Muscle layer of colon (tissue), 2 donors: ENCODE measurements at regions not wholly inside any gene's neighbourhood (a gene's known extent, or its start where the extent isn't known, plus 50 kb on each side); places are given as distances from the start of the nearest gene placed in this dataset.

Source experiments
- H3K27ac ChIP-seq: one replicate; pipeline ENCODE4 v1.7.0; 2013; ENCODE audit warnings: low read depth, mild to moderate bottlenecking, low read length, moderate library complexity
- H3K27me3 ChIP-seq, 2 donors: one replicate each; pipeline ENCODE4 v1.7.0; 2013; ENCODE audit warnings: low read length in 2 of 2, mild to moderate bottlenecking in 2 of 2; ENCODE audit not compliant: insufficient read depth in 2 of 2, control insufficient read depth in 1 of 2
- H3K36me3 ChIP-seq: one replicate; pipeline ENCODE4 v1.7.0; 2013; ENCODE audit warnings: mild to moderate bottlenecking, low read length; ENCODE audit not compliant: insufficient read depth
- H3K4me1 ChIP-seq: one replicate; pipeline ENCODE4 v1.7.0; 2013; ENCODE audit warnings: mild to moderate bottlenecking, low read length; ENCODE audit not compliant: insufficient read depth
- H3K4me3 ChIP-seq, 2 donors: one replicate each; pipeline ENCODE4 v1.7.0; 2013; ENCODE audit warnings: low read length in 2 of 2, low read depth in 1 of 2, mild to moderate bottlenecking in 1 of 2, moderate library complexity in 1 of 2
- H3K9ac ChIP-seq: one replicate; pipeline ENCODE4 v1.7.0; 2013; ENCODE audit warnings: low read length
- H3K9me3 ChIP-seq: one replicate; pipeline ENCODE4 v1.7.0; 2013; ENCODE audit warnings: mild to moderate bottlenecking, low read length
- donor health status: abdominal sarcoma.
- donor health status: Adenocarcinoma of cecum.

DNA sequence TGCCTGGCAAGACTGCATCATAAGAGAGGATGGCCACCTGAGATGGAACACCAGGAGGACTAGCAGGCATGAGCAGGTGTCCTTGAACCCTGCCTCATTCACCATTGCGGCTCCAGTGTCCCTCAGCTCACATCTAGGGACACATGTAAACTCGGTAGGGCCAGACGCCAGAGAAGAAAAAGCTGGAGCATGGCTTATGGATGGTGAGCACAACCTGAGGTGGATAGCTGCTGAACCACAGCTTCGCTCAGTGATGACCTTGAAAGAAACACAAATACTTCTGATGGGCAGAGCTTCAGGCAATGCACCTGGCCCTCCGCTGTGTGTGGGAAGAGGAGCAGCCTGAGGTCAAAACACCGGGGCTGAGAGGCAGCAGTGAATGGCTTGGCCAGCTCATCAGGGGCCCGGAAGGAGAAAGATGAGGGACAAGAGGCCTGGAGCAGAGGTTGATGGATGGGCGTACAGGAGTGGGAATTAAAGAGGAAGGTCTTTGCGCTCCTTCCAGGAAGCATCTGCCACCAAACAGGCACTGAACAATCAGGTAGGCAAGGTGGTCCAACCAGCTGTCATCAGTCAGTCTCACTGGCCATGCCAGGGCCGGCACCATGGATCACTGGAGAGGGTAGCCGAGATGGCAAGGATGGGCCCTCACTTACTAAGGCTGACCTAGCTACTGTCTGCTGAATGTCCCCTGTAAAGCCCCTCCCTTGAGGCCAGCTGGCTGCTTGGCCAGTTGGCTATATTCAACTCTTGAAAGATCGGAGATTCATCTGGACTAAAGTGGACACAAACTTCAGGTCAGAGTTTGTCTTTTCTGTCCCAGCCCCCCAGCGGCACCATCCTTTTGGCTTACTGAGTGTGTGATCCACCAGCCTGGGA, 89.7 kb downstream of the MYEOV start:
- Histone ChIP-seq H3K9ac (no peak overlapping the region), H3K27me3 (no peaks in the 10 kb centered on the region), H3K27ac (no peak overlapping the region), H3K9me3 (peaks cover 9% of the 10 kb centered on the region), H3K4me1 (no peaks in the 10 kb centered on the region), H3K4me3 (no peak overlapping the region), H3K36me3 (no peaks in the 10 kb centered on the region)

DNA sequence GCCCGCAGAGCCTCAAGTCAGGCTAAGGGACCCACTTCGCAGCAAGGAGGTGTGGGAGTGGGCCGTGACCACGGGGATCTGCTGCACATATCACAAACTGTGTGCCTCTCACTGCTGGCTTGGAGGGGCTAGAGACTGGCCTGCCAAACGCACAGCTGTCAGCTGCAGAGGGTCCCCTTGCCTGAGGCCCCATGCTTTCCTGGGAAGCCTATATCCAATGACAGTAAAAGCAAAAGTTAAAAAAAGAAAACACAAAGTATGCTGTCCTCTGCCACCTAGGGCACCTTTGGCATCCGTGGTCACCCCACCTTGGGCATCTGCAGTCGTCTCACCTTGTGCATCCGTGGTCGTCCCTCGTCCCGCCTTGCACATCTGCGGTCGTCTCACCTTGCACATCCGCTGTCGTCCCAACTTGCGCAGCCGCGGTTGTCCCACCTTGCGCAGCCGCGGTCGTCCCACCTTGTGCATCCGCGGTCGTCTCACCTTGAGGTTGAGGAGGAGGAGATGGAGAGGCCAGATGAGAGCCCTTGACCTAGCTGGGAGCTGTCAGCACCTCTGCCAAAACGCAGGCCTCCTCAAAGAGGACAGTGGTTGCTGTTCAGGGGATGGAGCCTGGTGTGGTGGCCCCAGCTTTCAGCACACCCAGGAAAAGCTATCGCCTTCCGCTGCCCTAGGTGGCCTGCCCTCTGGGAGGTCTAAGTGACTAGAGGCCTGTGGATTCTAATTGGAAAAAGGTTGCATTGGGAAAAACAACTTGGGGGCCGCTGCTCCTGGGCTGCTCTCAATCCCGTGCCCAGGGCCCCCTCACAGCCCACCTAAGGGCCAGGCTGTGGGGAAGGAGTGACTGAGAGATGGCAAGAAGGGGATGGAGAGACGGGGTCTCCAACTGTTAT, 90.5 kb downstream of the MYEOV start:
- no peak overlapping the region for H3K9ac ChIP-seq
- H3K27ac ChIP-seq: no peak overlapping the region
- H3K4me3 ChIP-seq: no peak overlapping the region
- H3K4me1 ChIP-seq: no peaks in the 10 kb centered on the region
- H3K36me3 ChIP-seq: no peaks in the 10 kb centered on the region
- H3K27me3 ChIP-seq: no peaks in the 10 kb centered on the region
- peaks cover 9% of the 10 kb centered on the region for H3K9me3 ChIP-seq

DNA sequence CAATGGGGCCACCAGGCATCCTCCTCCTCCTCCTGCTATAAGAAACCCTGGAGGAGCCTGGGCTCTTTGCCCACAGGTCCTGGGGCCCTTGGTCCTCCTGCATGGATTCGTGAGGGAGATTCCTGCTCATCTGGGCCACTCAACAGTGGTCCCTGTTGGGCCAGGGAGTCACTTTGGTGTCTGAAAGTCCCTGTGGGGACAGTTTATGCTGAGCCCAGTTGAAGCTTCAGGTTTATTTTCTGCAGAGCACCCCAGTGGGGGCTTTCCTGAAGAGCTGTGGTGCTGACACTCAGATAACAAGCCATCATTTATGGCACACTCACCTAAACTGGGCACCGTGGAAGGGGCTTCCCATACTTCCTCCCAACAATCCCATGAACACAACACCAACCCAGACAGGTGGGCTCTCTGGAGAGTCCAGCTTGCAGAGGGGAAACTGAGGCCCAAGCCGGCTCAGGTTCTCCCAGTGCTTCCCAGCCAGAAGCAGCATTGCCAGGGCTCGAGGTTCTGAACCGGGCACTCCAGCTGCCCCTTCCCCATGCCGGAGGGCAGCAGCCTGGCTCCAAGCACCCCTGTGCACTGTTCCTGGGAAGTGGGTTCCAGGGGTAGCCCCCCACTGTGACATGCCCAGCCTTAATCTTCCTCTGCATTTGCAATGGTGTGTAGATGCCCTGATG, 91.3 kb downstream of the MYEOV start:
- Histone ChIP-seq H3K9me3 (peaks cover 9% of the 10 kb centered on the region), H3K4me1 (no peaks in the 10 kb centered on the region), H3K36me3 (no peaks in the 10 kb centered on the region), H3K27ac (no peak overlapping the region), H3K4me3 (no peak overlapping the region), H3K27me3 (no peaks in the 10 kb centered on the region), H3K9ac (no peak overlapping the region)

DNA sequence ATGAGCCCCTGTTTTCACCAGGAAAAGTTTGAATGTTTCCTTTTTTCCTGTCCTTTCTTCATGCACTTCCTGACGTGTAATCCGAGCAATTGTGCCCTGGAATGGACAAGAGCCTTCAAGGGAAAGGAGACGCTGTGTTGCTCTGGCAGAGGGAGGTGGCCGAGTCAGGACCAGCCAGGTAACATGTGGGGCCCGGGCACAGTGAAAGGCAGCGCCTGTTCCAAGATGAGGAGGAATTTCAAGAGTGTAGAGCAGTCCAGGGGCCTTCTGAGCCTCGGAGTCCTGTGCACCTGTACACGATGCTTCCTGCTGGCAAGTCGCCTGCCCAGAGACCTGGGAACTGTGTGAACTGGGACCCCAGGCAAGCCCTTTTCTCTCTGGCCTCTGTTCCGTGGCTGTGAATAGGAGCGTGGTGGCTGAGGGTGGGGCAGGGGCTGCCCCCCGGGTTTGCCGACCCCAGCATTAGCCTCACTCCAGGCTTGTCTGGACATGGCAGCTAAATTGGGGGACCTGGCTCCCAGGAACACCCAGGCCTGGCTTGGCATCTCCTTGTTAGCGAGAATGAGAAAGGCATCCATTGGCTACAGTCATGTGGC, 92.0 kb downstream of the MYEOV start:
- no peak overlapping the region for H3K4me3 ChIP-seq
- no peak overlapping the region for H3K9ac ChIP-seq
- H3K27ac ChIP-seq: no peak overlapping the region
- H3K27me3 ChIP-seq: no peaks in the 10 kb centered on the region
- no peaks in the 10 kb centered on the region for H3K36me3 ChIP-seq
- peaks cover 9% of the 10 kb centered on the region for H3K9me3 ChIP-seq
- H3K4me1 ChIP-seq: no peaks in the 10 kb centered on the region

DNA sequence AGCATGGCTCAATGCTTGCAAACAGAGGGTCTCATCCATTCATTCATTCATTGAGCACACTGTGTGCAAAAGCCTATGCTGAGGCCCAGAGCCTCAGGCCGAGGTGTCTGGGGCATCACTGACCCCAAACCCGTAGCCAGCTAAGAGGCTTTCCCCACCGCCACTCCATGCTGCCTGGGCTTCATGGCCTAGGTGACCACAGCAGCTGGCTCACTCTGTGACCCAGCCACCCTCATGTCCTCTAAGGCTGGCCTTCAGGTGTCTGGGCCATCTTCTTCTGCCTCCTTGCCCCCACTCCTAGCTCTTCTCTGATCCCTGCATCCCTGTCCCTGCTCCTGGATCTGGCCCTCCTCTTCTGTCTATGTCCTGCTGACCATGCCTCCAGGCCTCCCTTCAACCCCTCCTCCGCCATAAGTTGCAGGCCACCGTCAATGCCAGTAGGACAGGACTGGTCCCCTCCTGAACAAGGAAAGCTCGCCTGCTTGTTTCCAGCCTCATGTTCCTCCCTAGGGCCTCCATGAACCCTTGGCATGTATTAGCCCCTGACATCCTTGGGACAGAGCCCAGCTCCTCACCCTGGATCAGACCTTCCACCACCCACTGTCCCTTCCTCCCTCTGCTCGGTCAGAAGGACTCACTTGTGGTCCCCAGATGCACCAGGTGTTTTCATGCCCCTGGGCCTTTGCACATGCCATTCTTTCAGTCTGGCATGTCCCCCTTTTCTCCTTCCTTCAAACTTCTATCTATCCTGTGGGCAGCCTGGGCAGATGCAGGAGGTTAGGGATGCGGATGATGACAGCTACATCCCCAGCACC, 92.8 kb downstream of the MYEOV start:
- Histone ChIP-seq H3K4me1 (no peaks in the 10 kb centered on the region), H3K4me3 (no peak overlapping the region), H3K9ac (no peak overlapping the region), H3K27me3 (no peaks in the 10 kb centered on the region), H3K27ac (no peak overlapping the region), H3K36me3 (no peaks in the 10 kb centered on the region), H3K9me3 (peaks cover 9% of the 10 kb centered on the region)

DNA sequence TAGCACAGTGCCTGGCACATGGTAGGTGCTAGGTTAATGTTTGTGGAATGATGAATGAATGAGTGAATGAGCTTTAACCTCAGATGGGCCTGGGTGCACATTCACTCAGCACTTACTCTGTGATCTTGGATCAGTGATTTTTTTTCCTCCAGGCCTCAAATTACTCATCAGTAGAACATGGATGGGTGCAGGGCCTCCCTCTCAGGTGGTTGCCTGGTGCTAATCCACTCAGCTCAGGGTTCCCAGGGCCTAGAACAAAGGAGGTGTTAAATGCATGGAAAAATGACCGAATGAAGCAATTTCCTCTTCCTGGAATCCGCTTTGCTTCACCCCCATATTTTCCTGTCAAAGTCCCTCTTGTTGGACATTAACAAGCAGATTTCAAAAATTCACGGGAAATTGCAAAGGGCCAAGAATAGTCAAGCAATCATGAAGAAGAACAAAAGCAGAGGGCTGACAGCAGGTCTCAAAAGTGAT, 93.5 kb downstream of the MYEOV start:
- Histone ChIP-seq H3K27ac (no peak overlapping the region), H3K4me3 (no peak overlapping the region), H3K4me1 (no peaks in the 10 kb centered on the region), H3K27me3 (no peaks in the 10 kb centered on the region), H3K36me3 (no peaks in the 10 kb centered on the region), H3K9ac (no peak overlapping the region), H3K9me3 (peaks cover 9% of the 10 kb centered on the region)

DNA sequence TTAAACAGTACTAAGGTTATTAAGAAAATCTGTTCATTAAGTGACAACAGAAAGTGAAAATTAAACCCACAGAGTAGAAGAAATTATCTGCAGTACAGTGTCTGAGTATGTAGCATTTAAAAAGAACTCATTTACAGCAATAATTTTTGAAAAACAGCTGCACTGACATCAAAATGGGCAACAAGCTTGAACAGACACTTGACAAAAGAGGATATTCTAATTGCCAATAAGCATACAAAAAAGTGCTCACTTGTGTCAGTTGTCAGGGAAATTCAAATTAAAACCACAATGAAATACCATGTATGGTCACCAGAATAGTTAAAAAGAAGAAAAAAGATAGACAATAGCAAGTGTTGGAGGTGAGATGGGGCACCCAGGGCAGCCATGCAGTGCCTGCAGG, 93.3 kb upstream of the LINC01488 start:
- Histone ChIP-seq H3K9me3 (peaks cover 9% of the 10 kb centered on the region), H3K4me1 (no peaks in the 10 kb centered on the region), H3K4me3 (no peak overlapping the region), H3K27ac (no peak overlapping the region), H3K27me3 (no peaks in the 10 kb centered on the region), H3K9ac (no peak overlapping the region), H3K36me3 (no peaks in the 10 kb centered on the region)

DNA sequence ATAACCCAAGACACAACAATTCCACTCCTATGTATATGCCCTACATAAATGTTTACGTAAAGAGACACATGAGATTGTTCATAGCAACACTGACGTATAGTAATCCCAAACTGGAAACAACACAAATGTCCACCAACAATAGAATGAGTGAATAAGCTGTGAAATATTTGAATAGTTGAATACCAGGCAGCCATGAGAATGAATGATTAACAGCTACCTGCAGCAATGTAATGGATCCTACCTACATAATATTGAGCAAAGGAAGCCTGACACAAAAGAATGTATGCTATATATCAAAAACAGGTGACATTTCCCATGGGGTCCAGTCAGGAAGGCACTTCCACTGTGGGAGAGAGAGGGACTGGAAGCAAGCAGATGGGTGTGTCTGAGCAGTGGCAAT, 92.8 kb upstream of the LINC01488 start:
- no peaks in the 10 kb centered on the region for H3K27me3 ChIP-seq
- H3K27ac ChIP-seq: no peak overlapping the region
- peaks cover 9% of the 10 kb centered on the region for H3K9me3 ChIP-seq
- H3K9ac ChIP-seq: no peak overlapping the region
- no peaks in the 10 kb centered on the region for H3K36me3 ChIP-seq
- H3K4me1 ChIP-seq: no peaks in the 10 kb centered on the region
- H3K4me3 ChIP-seq: no peak overlapping the region

DNA sequence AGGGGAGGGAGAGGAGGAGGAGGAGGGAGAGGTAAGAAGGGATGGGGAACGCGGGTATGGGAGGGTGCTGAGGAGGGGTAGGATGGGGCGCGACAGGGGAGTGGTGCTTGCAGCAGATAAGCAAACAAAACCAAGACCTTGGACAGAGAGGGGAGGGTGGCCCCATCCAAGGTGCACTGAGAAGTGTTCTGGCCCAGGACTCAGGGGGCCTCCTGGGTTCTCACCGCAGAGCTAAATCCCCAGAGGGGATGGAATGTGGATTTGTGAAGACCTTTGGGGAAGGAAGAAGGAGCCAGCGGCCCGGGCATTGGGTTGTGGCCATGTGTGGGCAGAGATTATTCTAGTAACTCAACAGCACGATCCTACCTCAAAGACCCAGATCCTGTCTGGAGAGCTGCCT, 90.9 kb upstream of the LINC01488 start:
- H3K4me1 ChIP-seq: no peaks in the 10 kb centered on the region
- H3K36me3 ChIP-seq: no peaks in the 10 kb centered on the region
- H3K4me3 ChIP-seq: no peak overlapping the region
- no peaks in the 10 kb centered on the region for H3K27me3 ChIP-seq
- H3K27ac ChIP-seq: no peak overlapping the region
- H3K9me3 ChIP-seq: peaks cover 9% of the 10 kb centered on the region
- no peak overlapping the region for H3K9ac ChIP-seq

DNA sequence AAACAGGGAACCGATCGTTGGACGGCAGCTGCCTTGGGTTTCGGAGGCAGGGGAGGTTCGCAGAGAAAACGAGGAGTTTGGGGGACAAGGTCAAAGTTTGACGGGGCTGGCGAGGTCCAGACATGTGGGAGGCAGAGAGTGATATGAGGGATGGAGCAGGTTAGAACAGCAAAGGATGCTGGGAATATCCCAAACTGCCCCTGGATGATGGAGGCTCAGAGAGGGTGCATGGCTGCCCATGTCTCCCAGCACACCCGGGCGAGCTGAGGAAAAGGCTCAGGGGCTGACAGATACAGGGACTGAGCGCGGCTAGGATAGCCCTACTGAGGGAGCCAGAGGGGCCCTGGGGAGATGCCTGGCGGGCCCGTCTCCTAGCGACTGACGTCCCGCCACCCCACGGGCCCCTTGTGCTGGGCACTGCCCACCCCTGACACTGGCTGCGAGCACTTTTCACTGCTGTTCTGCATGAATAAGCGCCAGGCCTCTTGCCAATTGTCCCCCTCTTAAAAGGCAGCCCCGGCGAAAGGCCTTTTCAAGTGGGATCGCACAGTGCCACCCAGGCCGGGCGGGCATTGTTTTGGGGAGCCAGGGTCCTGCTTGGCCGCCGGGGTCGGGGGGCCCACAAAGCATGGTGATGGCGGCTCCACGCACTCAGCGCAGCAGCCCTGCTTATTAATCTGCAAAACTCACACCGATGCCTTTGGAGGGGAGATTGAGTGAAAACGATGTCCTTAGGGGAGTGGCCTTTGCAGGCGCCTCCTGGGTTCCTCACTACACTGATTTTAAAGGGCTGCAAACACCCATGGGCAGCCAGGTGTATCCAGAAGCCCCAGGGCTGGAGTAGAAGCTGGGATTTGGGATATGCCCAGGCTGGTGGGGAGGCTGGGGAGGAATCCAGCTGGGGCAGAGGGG, 90.0 kb upstream of the LINC01488 start:
- peaks cover 9% of the 10 kb centered on the region for H3K9me3 ChIP-seq
- H3K4me3 ChIP-seq: no peak overlapping the region
- no peak overlapping the region for H3K9ac ChIP-seq
- no peaks in the 10 kb centered on the region for H3K36me3 ChIP-seq
- no peaks in the 10 kb centered on the region for H3K4me1 ChIP-seq
- no peaks in the 10 kb centered on the region for H3K27me3 ChIP-seq
- H3K27ac ChIP-seq: no peak overlapping the region
